ENCODE measurements at regions not wholly inside any gene's neighbourhood (a gene's known extent, or its start where the extent isn't known, plus 50 kb on each side); places are given as distances from the start of the nearest gene placed in this dataset.

GRCh38 chr4:45410701-45411210 lies 684.4 kb upstream of the GNPDA2 start:
- Histone ChIP-seq H3K9me3 (ENCODE audit: control insufficient read depth, insufficient read depth, low read length) (no peaks in the 10 kb centered on the region), H3K79me2 (ENCODE audit: control insufficient read depth, low read length) (no peaks in the 10 kb centered on the region), H3K36me3 (ENCODE audit: control insufficient read depth, low read length) (no peaks in the 10 kb centered on the region), H3K4me3 (ENCODE audit: low read length) (no peak overlapping the region), H3K27me3 (ENCODE audit: control insufficient read depth, low read length) (no peaks in the 10 kb centered on the region), H3F3A (ENCODE audit: control insufficient read depth, insufficient read depth) (no peaks in the 10 kb centered on the region), H4K20me1 (ENCODE audit: control insufficient read depth, insufficient read depth, low read depth, low read length) (no peaks in the 10 kb centered on the region), H3K4me1 (ENCODE audit: control insufficient read depth, low read length) (no peaks in the 10 kb centered on the region), H3K4me2 (ENCODE audit: low read length) (no peak overlapping the region), H3K27ac (ENCODE audit: low read depth, low read length) (no peak overlapping the region), H3K9me2 (replicated peaks; ENCODE audit: control insufficient read depth, low read length) (no peaks in the 10 kb centered on the region)
- TF ChIP-seq EZH2phosphoT487 (IDR thresholded peaks at IDR 0.05; ENCODE audit: borderline replicate concordance, low read length) (no peak), CTCF (IDR thresholded peaks at IDR 0.05; ENCODE audit: low read depth, low read length, poor library complexity, severe bottlenecking) (no peak)

GRCh38 chr4:45409536-45409935 lies 683.2 kb upstream of the GNPDA2 start:
- no peaks in the 10 kb centered on the region for H3K27me3 ChIP-seq (ENCODE audit: control insufficient read depth, low read length)

GRCh38 chr4:45408996-45409395 lies 682.6 kb upstream of the GNPDA2 start:
- H3K36me3 ChIP-seq (ENCODE audit: control insufficient read depth, low read length), result no peaks in the 10 kb centered on the region
- H3K4me3 ChIP-seq (ENCODE audit: low read length), result no peak overlapping the region
- no peaks in the 10 kb centered on the region for H3K9me3 ChIP-seq (ENCODE audit: control insufficient read depth, insufficient read depth, low read length)
- no peak overlapping the region for H3K27ac ChIP-seq (ENCODE audit: low read depth, low read length)
- H3K9me2 ChIP-seq (replicated peaks; ENCODE audit: control insufficient read depth, low read length), result no peaks in the 10 kb centered on the region
- TF ChIP-seq EZH2phosphoT487 (IDR thresholded peaks at IDR 0.05; ENCODE audit: borderline replicate concordance, low read length) (no peak), CTCF (IDR thresholded peaks at IDR 0.05; ENCODE audit: low read depth, low read length, poor library complexity, severe bottlenecking) (no peak)
- H3K79me2 ChIP-seq (ENCODE audit: control insufficient read depth, low read length), result no peaks in the 10 kb centered on the region
- no peaks in the 10 kb centered on the region for H3F3A ChIP-seq (ENCODE audit: control insufficient read depth, insufficient read depth)
- no peaks in the 10 kb centered on the region for H4K20me1 ChIP-seq (ENCODE audit: control insufficient read depth, insufficient read depth, low read depth, low read length)
- H3K4me1 ChIP-seq (ENCODE audit: control insufficient read depth, low read length), result no peaks in the 10 kb centered on the region
- no peaks in the 10 kb centered on the region for H3K27me3 ChIP-seq (ENCODE audit: control insufficient read depth, low read length)
- H3K4me2 ChIP-seq (ENCODE audit: low read length), result no peak overlapping the region

More at GRCh38 chr4:45409536-45409935, 683.2 kb upstream of the GNPDA2 start:
- no peaks in the 10 kb centered on the region for H4K20me1 ChIP-seq (ENCODE audit: control insufficient read depth, insufficient read depth, low read depth, low read length)
- no peak overlapping the region for H3K4me2 ChIP-seq (ENCODE audit: low read length)
- H3K79me2 ChIP-seq (ENCODE audit: control insufficient read depth, low read length), result no peaks in the 10 kb centered on the region
- H3K4me3 ChIP-seq (ENCODE audit: low read length), result no peak overlapping the region
- H3F3A ChIP-seq (ENCODE audit: control insufficient read depth, insufficient read depth), result no peaks in the 10 kb centered on the region
- no peak overlapping the region for H3K27ac ChIP-seq (ENCODE audit: low read depth, low read length)
- no peaks in the 10 kb centered on the region for H3K9me2 ChIP-seq (replicated peaks; ENCODE audit: control insufficient read depth, low read length)
- no peaks in the 10 kb centered on the region for H3K4me1 ChIP-seq (ENCODE audit: control insufficient read depth, low read length)
- no peaks in the 10 kb centered on the region for H3K9me3 ChIP-seq (ENCODE audit: control insufficient read depth, insufficient read depth, low read length)
- no peaks in the 10 kb centered on the region for H3K36me3 ChIP-seq (ENCODE audit: control insufficient read depth, low read length)
- TF ChIP-seq CTCF (IDR thresholded peaks at IDR 0.05; ENCODE audit: low read depth, low read length, poor library complexity, severe bottlenecking), result no peak
- TF ChIP-seq EZH2phosphoT487 (IDR thresholded peaks at IDR 0.05; ENCODE audit: borderline replicate concordance, low read length), result no peak

Data from DOHH2 (cell line).